ENCODE measurements at regions not wholly inside any gene's neighbourhood (a gene's known extent, or its start where the extent isn't known, plus 50 kb on each side); places are given as distances from the start of the nearest gene placed in this dataset.

DNA sequence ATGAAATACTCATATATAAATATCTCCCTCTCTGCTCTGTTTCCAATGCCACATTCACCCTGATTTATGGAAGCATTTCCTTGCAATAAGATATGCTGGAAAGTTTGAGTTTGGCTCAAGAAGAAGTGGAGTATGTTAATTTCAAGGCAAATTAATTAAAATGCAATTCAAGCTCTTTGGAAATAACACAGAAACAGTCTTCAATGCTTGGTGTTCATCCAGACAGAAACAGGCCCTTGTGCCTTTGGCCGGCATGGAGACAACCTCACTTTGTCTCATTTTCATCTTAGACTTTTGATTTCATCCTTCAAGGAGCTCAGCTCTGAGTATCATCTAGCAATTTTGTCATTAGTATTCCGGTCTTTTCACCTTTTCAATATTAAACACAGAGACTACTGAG is 210.0 kb downstream of the C16orf95 start:
- no peak for DNase-seq (ENCODE audit: low read depth)

DNA sequence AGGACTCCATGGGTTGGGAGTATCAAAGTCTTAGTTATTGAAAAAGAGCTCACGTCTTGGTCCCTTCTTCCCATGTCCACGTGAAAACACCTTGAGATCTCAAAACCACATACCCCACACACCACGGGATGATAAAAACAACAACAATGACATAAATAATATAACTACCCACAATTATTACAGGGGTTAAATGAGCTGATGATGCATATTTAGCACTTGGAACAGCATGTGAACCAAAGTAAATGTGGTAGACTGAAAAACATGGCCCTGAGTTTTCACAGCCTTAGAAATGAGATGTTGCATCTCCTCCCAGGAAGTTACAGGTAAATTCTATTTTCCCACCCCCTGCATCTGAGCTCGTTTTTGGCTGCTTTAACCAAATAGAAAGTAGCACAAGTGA is 208.9 kb downstream of the C16orf95 start:
- no peak overlapping the region for H3K4me3 ChIP-seq (ENCODE audit: low read depth, low read length)
- TF ChIP-seq, protein P1, sequence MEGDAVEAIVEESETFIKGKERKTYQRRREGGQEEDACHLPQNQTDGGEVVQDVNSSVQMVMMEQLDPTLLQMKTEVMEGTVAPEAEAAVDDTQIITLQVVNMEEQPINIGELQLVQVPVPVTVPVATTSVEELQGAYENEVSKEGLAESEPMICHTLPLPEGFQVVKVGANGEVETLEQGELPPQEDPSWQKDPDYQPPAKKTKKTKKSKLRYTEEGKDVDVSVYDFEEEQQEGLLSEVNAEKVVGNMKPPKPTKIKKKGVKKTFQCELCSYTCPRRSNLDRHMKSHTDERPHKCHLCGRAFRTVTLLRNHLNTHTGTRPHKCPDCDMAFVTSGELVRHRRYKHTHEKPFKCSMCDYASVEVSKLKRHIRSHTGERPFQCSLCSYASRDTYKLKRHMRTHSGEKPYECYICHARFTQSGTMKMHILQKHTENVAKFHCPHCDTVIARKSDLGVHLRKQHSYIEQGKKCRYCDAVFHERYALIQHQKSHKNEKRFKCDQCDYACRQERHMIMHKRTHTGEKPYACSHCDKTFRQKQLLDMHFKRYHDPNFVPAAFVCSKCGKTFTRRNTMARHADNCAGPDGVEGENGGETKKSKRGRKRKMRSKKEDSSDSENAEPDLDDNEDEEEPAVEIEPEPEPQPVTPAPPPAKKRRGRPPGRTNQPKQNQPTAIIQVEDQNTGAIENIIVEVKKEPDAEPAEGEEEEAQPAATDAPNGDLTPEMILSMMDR (IDR thresholded peaks at IDR 0.05; ENCODE audit: insufficient read depth, low read depth, low read length, missing control alignments) = no peak
- no peak for DNase-seq (ENCODE audit: low read depth)

More for the DNA sequence above, 210.0 kb downstream of the C16orf95 start:
- H3K4me3 ChIP-seq (ENCODE audit: low read depth, low read length) = no peak overlapping the region
- TF ChIP-seq, protein P1 (IDR thresholded peaks at IDR 0.05; ENCODE audit: insufficient read depth, low read depth, low read length, missing control alignments) = no peak

DNA sequence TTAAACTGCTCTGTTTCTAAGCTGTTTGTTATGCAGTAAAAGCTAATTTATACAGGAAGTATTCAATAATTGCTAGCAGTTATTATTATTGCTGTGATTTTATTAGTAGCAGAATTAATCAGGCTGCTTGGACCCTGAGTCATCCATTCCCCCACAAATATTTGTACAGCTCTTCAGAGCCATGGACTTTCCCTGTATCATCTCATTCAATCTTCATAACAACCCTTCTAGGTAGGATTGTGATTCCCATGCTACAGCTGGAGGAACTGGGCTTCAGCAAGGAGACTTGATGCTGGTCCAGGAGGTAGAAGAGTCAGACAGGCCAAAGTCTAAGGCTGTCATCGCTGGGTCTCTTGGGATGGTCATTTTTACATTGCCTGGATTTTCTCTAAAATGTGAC is 208.3 kb downstream of the C16orf95 start:
- TF ChIP-seq, protein P1 (IDR thresholded peaks at IDR 0.05; ENCODE audit: insufficient read depth, low read depth, low read length, missing control alignments) = no peak
- no peak overlapping the region for H3K4me3 ChIP-seq (ENCODE audit: low read depth, low read length)
- no peak for DNase-seq (ENCODE audit: low read depth)

DNA sequence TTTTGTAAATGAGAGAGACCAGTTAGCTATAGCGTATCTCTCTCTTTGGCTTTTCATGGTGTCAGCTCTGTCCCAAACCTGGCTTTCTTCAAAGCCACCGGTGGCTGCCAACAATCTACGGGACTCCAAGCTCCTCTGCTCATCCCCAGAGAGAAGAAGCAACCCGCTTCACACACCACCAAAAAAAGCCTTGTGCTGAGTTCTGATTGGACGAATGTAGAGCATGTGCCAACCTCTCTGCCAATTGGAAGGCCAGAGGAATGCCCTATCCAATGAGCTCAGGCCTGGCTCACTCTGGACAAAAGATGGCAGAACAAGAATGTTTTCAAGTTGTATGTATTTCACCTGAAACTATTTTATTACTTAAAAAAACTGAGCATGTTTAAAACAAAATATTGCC is 202.4 kb downstream of the C16orf95 start:
- no peak for DNase-seq (ENCODE audit: low read depth)
- TF ChIP-seq, protein P1 (IDR thresholded peaks at IDR 0.05; ENCODE audit: insufficient read depth, low read depth, low read length, missing control alignments) = no peak
- no peak overlapping the region for H3K4me3 ChIP-seq (ENCODE audit: low read depth, low read length)

DNA sequence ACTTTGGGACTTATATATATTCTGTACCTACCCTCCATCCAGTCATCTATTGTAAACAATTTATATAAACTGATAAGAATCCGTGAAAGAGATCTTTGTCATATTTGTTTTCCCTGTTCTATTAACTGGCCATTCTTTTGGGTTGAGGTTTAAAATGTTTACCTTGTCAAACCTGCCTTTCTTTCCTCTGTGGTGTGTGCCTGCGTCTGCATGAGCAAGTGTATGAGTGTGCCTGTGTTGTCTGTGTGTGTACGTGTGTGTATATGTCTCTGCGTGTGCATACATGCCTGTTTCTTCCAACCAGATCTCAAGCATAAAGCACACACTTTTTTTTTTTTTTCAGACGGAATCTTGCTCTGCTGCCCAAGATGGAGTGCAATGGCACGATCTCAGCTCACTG is 201.5 kb downstream of the C16orf95 start:
- TF ChIP-seq, protein P1 (IDR thresholded peaks at IDR 0.05; ENCODE audit: insufficient read depth, low read depth, low read length, missing control alignments) = no peak
- no peak for DNase-seq (ENCODE audit: low read depth)
- no peak overlapping the region for H3K4me3 ChIP-seq (ENCODE audit: low read depth, low read length)

DNA sequence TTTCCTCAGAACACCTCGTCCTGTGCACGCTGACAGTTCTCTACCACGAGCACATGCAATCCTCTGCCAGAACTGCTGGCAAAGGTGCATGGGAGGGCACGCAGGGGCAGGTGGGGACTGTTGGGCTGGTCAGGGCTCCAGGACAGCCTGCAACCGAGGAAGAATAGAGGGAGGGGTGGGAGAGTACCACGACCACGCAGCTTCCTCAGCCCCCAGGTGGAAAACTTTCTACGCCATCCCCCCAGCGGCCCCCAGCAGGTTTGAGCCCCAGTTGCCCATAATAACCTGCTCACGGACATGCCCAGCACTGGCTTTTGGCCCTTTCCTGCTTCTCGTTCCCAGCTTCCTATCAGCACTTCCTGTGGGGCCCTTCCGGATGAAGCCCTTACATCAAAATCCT is 199.3 kb downstream of the C16orf95 start:
- H3K4me3 ChIP-seq (ENCODE audit: low read depth, low read length) = no peak overlapping the region
- no peak for DNase-seq (ENCODE audit: low read depth)
- TF ChIP-seq, protein P1 (IDR thresholded peaks at IDR 0.05; ENCODE audit: insufficient read depth, low read depth, low read length, missing control alignments) = no peak

DNA sequence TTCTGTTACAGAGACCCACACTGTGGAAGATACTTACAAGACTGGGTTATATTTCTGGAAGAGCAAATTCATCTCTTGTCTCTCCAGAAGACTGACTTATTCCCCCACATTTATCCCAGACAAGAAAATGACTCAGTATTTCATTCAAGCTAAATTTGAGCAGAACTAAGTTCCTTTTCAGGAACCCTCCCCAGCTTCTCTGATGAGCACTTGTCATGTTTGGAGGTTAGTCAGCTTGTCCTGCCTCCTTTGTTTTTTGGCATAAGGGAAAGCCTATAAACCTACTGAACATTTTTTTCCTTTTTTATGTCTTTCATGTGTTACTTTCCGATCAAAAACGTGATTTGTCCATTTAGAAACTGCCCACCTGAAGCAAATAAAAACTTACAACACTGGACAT is 198.0 kb downstream of the C16orf95 start:
- DNase-seq (ENCODE audit: low read depth) = no peak
- H3K4me3 ChIP-seq (ENCODE audit: low read depth, low read length) = no peak overlapping the region
- TF ChIP-seq, protein P1 (IDR thresholded peaks at IDR 0.05; ENCODE audit: insufficient read depth, low read depth, low read length, missing control alignments) = no peak

All from GM12865 (cell line).